H9 (cell line): ENCODE measurements at regions not wholly inside any gene's neighbourhood (a gene's known extent, or its start where the extent isn't known, plus 50 kb on each side); places are given as distances from the start of the nearest gene placed in this dataset.

ENCODE experiments used
- DNase-seq: peaks from one replicate; pipeline ENCODE4 v3.0.0-alpha.2; 2017
- H2AFZ ChIP-seq: one replicate; pipeline ENCODE4 v1.6.1; 2013; ENCODE audit warnings: mild to moderate bottlenecking, low read length, control low read depth, moderate library complexity
- H2AK5ac ChIP-seq: 2 replicates; pipeline ENCODE4 v1.6.1; 2013; ENCODE audit warnings: low read length, control low read depth, mixed read lengths; ENCODE audit not compliant: insufficient read length
- H2BK120ac ChIP-seq: one replicate; pipeline ENCODE4 v1.6.1; 2013; ENCODE audit warnings: low read depth, mild to moderate bottlenecking, low read length, control low read depth, inconsistent platforms; ENCODE audit not compliant: poor library complexity, severe bottlenecking
- H2BK12ac ChIP-seq: 2 replicates; pipeline ENCODE4 v1.6.1; 2013; ENCODE audit warnings: low read length, control low read depth, mixed read lengths, low read depth; ENCODE audit not compliant: insufficient read length
- H2BK15ac ChIP-seq: 2 replicates; pipeline ENCODE4 v1.6.1; 2013; ENCODE audit warnings: low read depth, low read length, control low read depth
- H2BK20ac ChIP-seq: one replicate; pipeline ENCODE4 v1.6.1; 2013; ENCODE audit warnings: low read depth, mild to moderate bottlenecking, low read length, control low read depth, inconsistent platforms; ENCODE audit not compliant: poor library complexity, severe bottlenecking
- H2BK5ac ChIP-seq: 2 replicates; pipeline ENCODE4 v1.6.1; 2013; ENCODE audit warnings: low read length, control low read depth, mixed read lengths; ENCODE audit not compliant: insufficient read length
- H3K14ac ChIP-seq: 2 replicates; pipeline ENCODE4 v1.6.1; 2013; ENCODE audit warnings: low read length, control low read depth; ENCODE audit not compliant: insufficient read depth
- H3K18ac ChIP-seq: 2 replicates; pipeline ENCODE4 v1.6.1; 2013; ENCODE audit warnings: low read depth, mild to moderate bottlenecking, mixed read lengths, low read length, control low read depth; ENCODE audit not compliant: insufficient read length
- H3K23ac ChIP-seq: 2 replicates; pipeline ENCODE4 v1.6.1; 2013; ENCODE audit warnings: low read length, control low read depth, mixed read lengths, low read depth; ENCODE audit not compliant: insufficient read length
- H3K23me2 ChIP-seq: 2 replicates; pipeline ENCODE4 v1.6.1; 2013; ENCODE audit warnings: low read depth, mild to moderate bottlenecking, mixed read lengths, low read length, control low read depth; ENCODE audit not compliant: insufficient read length, poor library complexity, severe bottlenecking
- H3K27ac ChIP-seq: 2 replicates; pipeline ENCODE4 v1.5.1; 2013; ENCODE audit warnings: low read length, control low read depth, mixed read lengths, low read depth; ENCODE audit not compliant: insufficient read length
- H3K27me3 ChIP-seq: 2 replicates; pipeline ENCODE4 v1.6.1; 2013; ENCODE audit warnings: low read length, control low read depth, inconsistent platforms; ENCODE audit not compliant: insufficient read depth
- H3K4ac ChIP-seq: 2 replicates; pipeline ENCODE4 v1.6.1; 2013; ENCODE audit warnings: low read depth, mild to moderate bottlenecking, control low read depth, inconsistent platforms, low read length, moderate library complexity
- H3K4me1 ChIP-seq: 2 replicates; pipeline ENCODE4 v1.6.1; 2013; ENCODE audit warnings: low read length, control low read depth, inconsistent platforms; ENCODE audit not compliant: insufficient read depth
- H3K4me2 ChIP-seq: 2 replicates; pipeline ENCODE4 v1.6.1; 2013; ENCODE audit warnings: low read length, control low read depth, mixed read lengths; ENCODE audit not compliant: insufficient read length, insufficient read depth
- H3K56ac ChIP-seq: 2 replicates; pipeline ENCODE4 v1.6.1; 2013; ENCODE audit warnings: low read depth, mild to moderate bottlenecking, mixed read lengths, low read length, control low read depth; ENCODE audit not compliant: insufficient read length
- H3K79me1 ChIP-seq: 2 replicates; pipeline ENCODE4 v1.6.1; 2013; ENCODE audit warnings: low read depth, mild to moderate bottlenecking, moderate library complexity, low read length, control low read depth, inconsistent platforms; ENCODE audit not compliant: insufficient read depth, poor library complexity, severe bottlenecking
- H3K79me2 ChIP-seq: 2 replicates; pipeline ENCODE4 v1.6.1; 2013; ENCODE audit warnings: low read length, control low read depth, inconsistent platforms; ENCODE audit not compliant: insufficient read depth
- H3K9ac ChIP-seq: 2 replicates; pipeline ENCODE4 v1.6.1; 2013; ENCODE audit warnings: low read length, control low read depth, mixed read lengths; ENCODE audit not compliant: insufficient read length; ENCODE audit errors: extremely low read depth
- H3K9me3 ChIP-seq: one replicate; pipeline ENCODE4 v1.6.1; 2013; ENCODE audit warnings: low read depth, low read length, inconsistent platforms; ENCODE audit not compliant: control insufficient read depth
- H3T11ph ChIP-seq: one replicate; pipeline ENCODE4 v1.6.1; 2013; ENCODE audit warnings: mild to moderate bottlenecking, low read length, control low read depth, inconsistent platforms
- H4K20me1 ChIP-seq: one replicate; pipeline ENCODE4 v1.6.1; 2013; ENCODE audit not compliant: control insufficient read depth, insufficient read length, insufficient read depth
- H4K5ac ChIP-seq: 2 replicates; pipeline ENCODE4 v1.6.1; 2013; ENCODE audit warnings: low read depth, mild to moderate bottlenecking, mixed read lengths, low read length, control low read depth; ENCODE audit not compliant: insufficient read length
- H4K8ac ChIP-seq: replicated peaks from 2 replicates; pipeline ENCODE4 v1.6.1; 2013; ENCODE audit warnings: low read length, control low read depth, mixed read lengths, low read depth; ENCODE audit not compliant: insufficient read length
- H4K91ac ChIP-seq: 2 replicates; pipeline ENCODE4 v1.6.1; 2013; ENCODE audit warnings: low read depth, mild to moderate bottlenecking, moderate library complexity, mixed read lengths, low read length, control low read depth; ENCODE audit not compliant: insufficient read length
- H3K27ac Mint-ChIP-seq, 3 experiments: 2 replicates in 2 of 3; 3 replicates in 1 of 3; pipeline ENCODE4 v1.8.0; 2020 to 2021; ENCODE audit warnings: mixed read lengths in 3 of 3, mild to moderate bottlenecking in 1 of 3, moderate library complexity in 1 of 3
- H3K27me3 Mint-ChIP-seq: 2 replicates; pipeline ENCODE4 v1.8.0; 2021; ENCODE audit warnings: low read depth, mild to moderate bottlenecking, moderate library complexity, mixed read lengths
- H3K36me3 Mint-ChIP-seq, 3 experiments: 2 replicates in 2 of 3; 3 replicates in 1 of 3; pipeline ENCODE4 v1.8.0; 2020 to 2021; ENCODE audit warnings: low read depth in 3 of 3, mixed read lengths in 3 of 3; ENCODE audit not compliant: insufficient read depth in 1 of 3
- H3K4me1 Mint-ChIP-seq, 2 experiments: 2 replicates each; pipeline ENCODE4 v1.8.0; 2020; ENCODE audit warnings: mixed read lengths in 2 of 2
- H3K4me3 Mint-ChIP-seq, 2 experiments: 2 replicates in 1 of 2; 3 replicates in 1 of 2; pipeline ENCODE4 v1.8.0; 2020 to 2021; ENCODE audit warnings: mild to moderate bottlenecking in 2 of 2, mixed read lengths in 2 of 2, moderate library complexity in 1 of 2
- H3K9me3 Mint-ChIP-seq, 2 experiments: 2 replicates in 1 of 2; 3 replicates in 1 of 2; pipeline ENCODE4 v1.8.0; 2020; ENCODE audit warnings: mild to moderate bottlenecking in 2 of 2, mixed read lengths in 2 of 2, moderate library complexity in 1 of 2
- WGBS: extraction: QIAGEN DNeasy Blood & Tissue Kit; methylation state at CpG from one replicate; pipeline ENCODE4 v1.1.7; 2013; ENCODE audit warnings: missing lambda C conversion rate, low lambda C conversion rate, mixed read lengths; ENCODE audit not compliant: insufficient read length; ENCODE audit errors: extremely low coverage; 5-methylcytosine and 5-hydroxymethylcytosine counted together
- TF ChIP-seq, protein P1 (sequence below): fragments of 200-600 bp; sonication (generic); conservative IDR thresholded peaks from 3 replicates; pipeline ENCODE4 v1.8.0; 2021; ENCODE audit warnings: antibody characterized with exemption, mild to moderate bottlenecking

DNA sequence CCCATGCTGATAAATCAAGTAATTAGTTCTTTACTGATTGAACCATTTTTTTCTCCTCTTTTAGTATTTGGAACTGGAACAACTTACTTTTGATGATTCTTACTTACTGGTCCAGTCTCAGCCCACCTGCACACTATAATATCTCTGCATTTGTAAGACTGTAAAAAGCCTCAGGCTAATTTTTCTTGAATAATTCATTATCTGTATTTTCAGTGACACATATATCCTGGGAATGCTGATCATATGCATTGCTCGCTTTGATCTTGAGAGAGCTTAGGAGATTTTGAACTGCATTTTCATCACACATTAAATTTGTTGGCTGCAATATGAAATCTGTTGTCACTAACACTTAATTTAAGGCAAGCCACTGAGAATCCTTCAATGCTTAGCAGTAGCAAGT lies 760.6 kb downstream of the EDEM1 start:
- no peaks in the 10 kb centered on the region for H3K9me3 Mint-ChIP-seq
- H3K36me3 Mint-ChIP-seq: no peaks in the 10 kb centered on the region
- H3K27me3 Mint-ChIP-seq: 0 out of 2 replicates have a peak, but pooled peaks cover 2% of the 10 kb centered on the region
- no peaks in the 10 kb centered on the region for H3K79me1 ChIP-seq
- DNase-seq: no peak
- H3K9ac ChIP-seq: no peak overlapping the region
- TF ChIP-seq, protein P1, sequence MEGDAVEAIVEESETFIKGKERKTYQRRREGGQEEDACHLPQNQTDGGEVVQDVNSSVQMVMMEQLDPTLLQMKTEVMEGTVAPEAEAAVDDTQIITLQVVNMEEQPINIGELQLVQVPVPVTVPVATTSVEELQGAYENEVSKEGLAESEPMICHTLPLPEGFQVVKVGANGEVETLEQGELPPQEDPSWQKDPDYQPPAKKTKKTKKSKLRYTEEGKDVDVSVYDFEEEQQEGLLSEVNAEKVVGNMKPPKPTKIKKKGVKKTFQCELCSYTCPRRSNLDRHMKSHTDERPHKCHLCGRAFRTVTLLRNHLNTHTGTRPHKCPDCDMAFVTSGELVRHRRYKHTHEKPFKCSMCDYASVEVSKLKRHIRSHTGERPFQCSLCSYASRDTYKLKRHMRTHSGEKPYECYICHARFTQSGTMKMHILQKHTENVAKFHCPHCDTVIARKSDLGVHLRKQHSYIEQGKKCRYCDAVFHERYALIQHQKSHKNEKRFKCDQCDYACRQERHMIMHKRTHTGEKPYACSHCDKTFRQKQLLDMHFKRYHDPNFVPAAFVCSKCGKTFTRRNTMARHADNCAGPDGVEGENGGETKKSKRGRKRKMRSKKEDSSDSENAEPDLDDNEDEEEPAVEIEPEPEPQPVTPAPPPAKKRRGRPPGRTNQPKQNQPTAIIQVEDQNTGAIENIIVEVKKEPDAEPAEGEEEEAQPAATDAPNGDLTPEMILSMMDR: no peak
- no peak overlapping the region for H2AFZ ChIP-seq
- no peak overlapping the region for H3K18ac ChIP-seq
- H3K4me2 ChIP-seq: no peak overlapping the region
- H2BK12ac ChIP-seq: no peak overlapping the region
- H3K79me2 ChIP-seq: no peaks in the 10 kb centered on the region
- no peak overlapping the region for H3K56ac ChIP-seq
- no peak overlapping the region for H2AK5ac ChIP-seq
- no peak overlapping the region for H3K4ac ChIP-seq
- no CpG with 5 or more reads among the region's 1 CpG for WGBS
- no peak overlapping the region for H3K27ac ChIP-seq
- no peak overlapping the region for H2BK5ac ChIP-seq
- H3K4me3 Mint-ChIP-seq: no peak overlapping the region
- no peak overlapping the region for H4K8ac ChIP-seq
- H2BK120ac ChIP-seq: no peak overlapping the region
- no peak overlapping the region for H3K23ac ChIP-seq
- H3K27ac Mint-ChIP-seq: no peak overlapping the region
- H3K4me1 Mint-ChIP-seq: peaks cover 0 to 6% of the 10 kb centered on the region in 2 experiments; a peak in 2 of 4 replicates
- no peak overlapping the region for H3T11ph ChIP-seq
- no peaks in the 10 kb centered on the region for H3K27me3 ChIP-seq
- no peaks in the 10 kb centered on the region for H3K23me2 ChIP-seq
- no peak overlapping the region for H2BK20ac ChIP-seq
- no peak overlapping the region for H3K14ac ChIP-seq
- H4K20me1 ChIP-seq: no peaks in the 10 kb centered on the region
- no peaks in the 10 kb centered on the region; the same call in 1 of the 2 replicates for H3K4me1 ChIP-seq
- H2BK15ac ChIP-seq: no peak overlapping the region
- no peaks in the 10 kb centered on the region for H3K9me3 ChIP-seq
- H4K5ac ChIP-seq: no peak overlapping the region
- no peak overlapping the region for H4K91ac ChIP-seq
